Chondrocyte (in vitro differentiated cells): ENCODE measurements at regions not wholly inside any gene's neighbourhood (a gene's known extent, or its start where the extent isn't known, plus 50 kb on each side); places are given as distances from the start of the nearest gene placed in this dataset.

Source experiments
- DNase-seq: peaks from one replicate; pipeline ENCODE4 v3.0.0; 2021; ENCODE audit warnings: mixed read lengths, low spot score
- H3K27ac Mint-ChIP-seq: one replicate; pipeline ENCODE4 v1.8.0; 2021; ENCODE audit warnings: mild to moderate bottlenecking, moderate library complexity, mixed read lengths; ENCODE audit not compliant: unreplicated experiment
- H3K27me3 Mint-ChIP-seq: 2 replicates; pipeline ENCODE4 v1.8.0; 2021; ENCODE audit warnings: low read depth, mixed read lengths
- H3K36me3 Mint-ChIP-seq: 2 replicates; pipeline ENCODE4 v1.8.0; 2021; ENCODE audit warnings: low read depth, mixed read lengths
- H3K4me1 Mint-ChIP-seq: 2 replicates; pipeline ENCODE4 v1.8.0; 2021; ENCODE audit warnings: low read depth, mild to moderate bottlenecking, mixed read lengths
- H3K4me3 Mint-ChIP-seq: one replicate; pipeline ENCODE4 v1.8.0; 2021; ENCODE audit warnings: mild to moderate bottlenecking, moderate library complexity, mixed read lengths; ENCODE audit not compliant: unreplicated experiment
- H3K9me3 Mint-ChIP-seq: 2 replicates; pipeline ENCODE4 v1.8.0; 2021; ENCODE audit warnings: low read depth, mixed read lengths
- CTCF ChIP-seq: fragments of 200-600 bp; sonication (generic); IDR thresholded peaks from 2 replicates; pipeline ENCODE4 v1.5.0; 2021; ENCODE audit warnings: antibody characterized with exemption, mild to moderate bottlenecking, moderate library complexity

- peaks cover 19% of the 10 kb centered on the region for H3K27me3 Mint-ChIP-seq
- H3K4me1 Mint-ChIP-seq, result peaks cover 16% of the 10 kb centered on the region
- DNase-seq, result no peak
- H3K9me3 Mint-ChIP-seq, result no peaks in the 10 kb centered on the region
- TF ChIP-seq CTCF, result no peak
- H3K27ac Mint-ChIP-seq, result peak overlapping the region; percentile 33
- H3K36me3 Mint-ChIP-seq, result no peaks in the 10 kb centered on the region
- no peak overlapping the region for H3K4me3 Mint-ChIP-seq
Measured at GRCh38 chr11:45468267-45468856, 182.2 kb upstream of the SYT13 start.

DNA sequence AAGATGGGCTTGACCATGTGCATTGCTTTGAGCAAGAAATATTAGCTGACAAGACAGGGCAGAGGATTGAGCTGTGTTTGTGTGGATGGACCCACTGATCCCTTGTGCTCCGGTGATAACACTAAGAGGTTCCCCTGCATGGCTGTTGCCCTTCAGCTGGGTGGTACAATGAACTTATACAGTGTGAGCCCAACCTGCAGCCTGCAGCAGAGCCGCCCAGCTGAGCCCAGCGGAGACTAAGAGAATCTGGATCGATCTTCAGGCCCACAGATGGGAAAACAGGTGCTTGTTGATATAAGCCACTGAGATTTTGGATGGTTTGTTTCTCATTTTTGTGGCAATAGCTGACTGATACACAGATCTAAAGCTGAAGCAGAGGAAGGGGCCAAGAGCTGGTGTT is 177.4 kb upstream of the SYT13 start:
- no peak overlapping the region for H3K27ac Mint-ChIP-seq
- H3K4me3 Mint-ChIP-seq, result no peak overlapping the region
- peaks cover 41% of the 10 kb centered on the region for H3K27me3 Mint-ChIP-seq
- DNase-seq, result no peak
- peaks cover 6% of the 10 kb centered on the region for H3K4me1 Mint-ChIP-seq
- H3K9me3 Mint-ChIP-seq, result no peaks in the 10 kb centered on the region
- TF ChIP-seq CTCF, result no peak
- no peaks in the 10 kb centered on the region for H3K36me3 Mint-ChIP-seq

GRCh38 chr11:45461514-45461913 is 175.4 kb upstream of the SYT13 start:
- no peak for TF ChIP-seq CTCF

GRCh38 chr11:45459491-45459890 is 173.3 kb upstream of the SYT13 start:
- no peak for TF ChIP-seq CTCF
- Mint-ChIP-seq H3K9me3 (peaks cover 5% of the 10 kb centered on the region), H3K27ac (no peak overlapping the region), H3K36me3 (no peaks in the 10 kb centered on the region), H3K27me3 (peaks cover 54% of the 10 kb centered on the region), H3K4me1 (no peaks in the 10 kb centered on the region), H3K4me3 (no peak overlapping the region)
- DNase-seq, result no peak

More at GRCh38 chr11:45461514-45461913, 175.4 kb upstream of the SYT13 start:
- Mint-ChIP-seq H3K36me3 (no peaks in the 10 kb centered on the region), H3K4me1 (no peaks in the 10 kb centered on the region), H3K9me3 (no peaks in the 10 kb centered on the region), H3K4me3 (no peak overlapping the region), H3K27ac (no peak overlapping the region), H3K27me3 (peaks cover 46% of the 10 kb centered on the region)
- DNase-seq, result no peak

- TF ChIP-seq CTCF, result no peak
- H3K36me3 Mint-ChIP-seq, result no peaks in the 10 kb centered on the region
- no peak overlapping the region for H3K4me3 Mint-ChIP-seq
- H3K9me3 Mint-ChIP-seq, result peaks cover 5% of the 10 kb centered on the region
- H3K27me3 Mint-ChIP-seq, result peaks cover 48% of the 10 kb centered on the region
- no peak overlapping the region for H3K27ac Mint-ChIP-seq
- no peak for DNase-seq
- no peaks in the 10 kb centered on the region for H3K4me1 Mint-ChIP-seq
Measured at GRCh38 chr11:45458269-45458668, 172.1 kb upstream of the SYT13 start.
